ENCODE measurements at regions not wholly inside any gene's neighbourhood (a gene's known extent, or its start where the extent isn't known, plus 50 kb on each side); places are given as distances from the start of the nearest gene placed in this dataset.
A peak's percentile ranks its signal among the peaks of the same experiment; 100 is the strongest.

GRCh38 chr9:106305428-106306133 is 557.4 kb upstream of the ZNF462 start:
- FAIRE-seq = no peak
- DNase-seq (ENCODE audit: insufficient read length, low spot score) = no peak
- no peak for TF ChIP-seq POLR2A (IDR thresholded peaks at IDR 0.05; ENCODE audit: low read depth, low read length)

- no peak for FAIRE-seq
- DNase-seq (ENCODE audit: insufficient read length, low spot score) = no peak
- TF ChIP-seq POLR2A (IDR thresholded peaks at IDR 0.05; ENCODE audit: low read depth, low read length) = no peak
Measured at GRCh38 chr9:106307670-106308069, 555.3 kb upstream of the ZNF462 start.

- TF ChIP-seq POLR2A (IDR thresholded peaks at IDR 0.05; ENCODE audit: low read depth, low read length) = no peak
- DNase-seq (ENCODE audit: insufficient read length, low spot score) = no peak
- FAIRE-seq = no peak
Measured at GRCh38 chr9:106309925-106310324, 553.0 kb upstream of the ZNF462 start.

GRCh38 chr9:106310782-106311181 is 552.2 kb upstream of the ZNF462 start:
- no peak for TF ChIP-seq POLR2A (IDR thresholded peaks at IDR 0.05; ENCODE audit: low read depth, low read length)
- DNase-seq (ENCODE audit: insufficient read length, low spot score) (no peak), FAIRE-seq (no peak)

GRCh38 chr9:106312906-106313305 is 550.1 kb upstream of the ZNF462 start:
- FAIRE-seq (peak; percentile 30), DNase-seq (ENCODE audit: insufficient read length, low spot score) (no peak)
- TF ChIP-seq POLR2A (IDR thresholded peaks at IDR 0.05; ENCODE audit: low read depth, low read length) = no peak

GRCh38 chr9:106314476-106314875 is 548.5 kb upstream of the ZNF462 start:
- FAIRE-seq = peak; percentile 77
- TF ChIP-seq POLR2A (IDR thresholded peaks at IDR 0.05; ENCODE audit: low read depth, low read length) = no peak
- no peak for DNase-seq (ENCODE audit: insufficient read length, low spot score)

- DNase-seq (ENCODE audit: insufficient read length, low spot score) = no peak
- no peak for TF ChIP-seq POLR2A (IDR thresholded peaks at IDR 0.05; ENCODE audit: low read depth, low read length)
- FAIRE-seq = no peak
Measured at GRCh38 chr9:106321394-106322180, 541.4 kb upstream of the ZNF462 start.

GRCh38 chr9:106322706-106323245 is 540.2 kb upstream of the ZNF462 start:
- TF ChIP-seq POLR2A (IDR thresholded peaks at IDR 0.05; ENCODE audit: low read depth, low read length) = no peak
- no peak for FAIRE-seq
- no peak for DNase-seq (ENCODE audit: insufficient read length, low spot score)

GRCh38 chr9:106324053-106324585 is 538.8 kb upstream of the ZNF462 start:
- FAIRE-seq = no peak
- no peak for TF ChIP-seq POLR2A (IDR thresholded peaks at IDR 0.05; ENCODE audit: low read depth, low read length)

GRCh38 chr9:106324591-106325280 is 538.2 kb upstream of the ZNF462 start:
- FAIRE-seq = no peak

More at GRCh38 chr9:106324053-106324585, 538.8 kb upstream of the ZNF462 start:
- DNase-seq (ENCODE audit: insufficient read length, low spot score) = no peak

GRCh38 chr9:106326493-106326892 is 536.5 kb upstream of the ZNF462 start:
- no peak for FAIRE-seq

More at GRCh38 chr9:106324591-106325280, 538.2 kb upstream of the ZNF462 start:
- no peak for TF ChIP-seq POLR2A (IDR thresholded peaks at IDR 0.05; ENCODE audit: low read depth, low read length)
- no peak for DNase-seq (ENCODE audit: insufficient read length, low spot score)

GRCh38 chr9:106333481-106333880 is 529.5 kb upstream of the ZNF462 start:
- no peak for TF ChIP-seq POLR2A (IDR thresholded peaks at IDR 0.05; ENCODE audit: low read depth, low read length)
- no peak for DNase-seq (ENCODE audit: insufficient read length, low spot score)
- FAIRE-seq = no peak

More at GRCh38 chr9:106326493-106326892, 536.5 kb upstream of the ZNF462 start:
- no peak for TF ChIP-seq POLR2A (IDR thresholded peaks at IDR 0.05; ENCODE audit: low read depth, low read length)
- no peak for DNase-seq (ENCODE audit: insufficient read length, low spot score)

- TF ChIP-seq POLR2A (IDR thresholded peaks at IDR 0.05; ENCODE audit: low read depth, low read length) = no peak
- DNase-seq (ENCODE audit: insufficient read length, low spot score) = no peak
Measured at GRCh38 chr9:106334081-106334480, 528.9 kb upstream of the ZNF462 start.

GRCh38 chr9:106339882-106340281 is 523.1 kb upstream of the ZNF462 start:
- no peak for TF ChIP-seq POLR2A (IDR thresholded peaks at IDR 0.05; ENCODE audit: low read depth, low read length)
- FAIRE-seq (peak; percentile 33), DNase-seq (ENCODE audit: insufficient read length, low spot score) (no peak)

More at GRCh38 chr9:106334081-106334480, 528.9 kb upstream of the ZNF462 start:
- no peak for FAIRE-seq

Data from H54 (cell line).